ELF-1 (cell line): ENCODE measurements at regions not wholly inside any gene's neighbourhood (a gene's known extent, or its start where the extent isn't known, plus 50 kb on each side); places are given as distances from the start of the nearest gene placed in this dataset.
A peak's percentile ranks its signal among the peaks of the same experiment; 100 is the strongest.
"Not testable (repeated sequence)": the region's sequence is repeated elsewhere in the genome, so short reads cannot be mapped to it uniquely, and the experiment has no call there.

Experiments
- DNase-seq: peaks from one replicate; pipeline ENCODE4 v3.0.0-alpha.2; 2016; ENCODE audit warnings: low read depth, low spot score

DNA sequence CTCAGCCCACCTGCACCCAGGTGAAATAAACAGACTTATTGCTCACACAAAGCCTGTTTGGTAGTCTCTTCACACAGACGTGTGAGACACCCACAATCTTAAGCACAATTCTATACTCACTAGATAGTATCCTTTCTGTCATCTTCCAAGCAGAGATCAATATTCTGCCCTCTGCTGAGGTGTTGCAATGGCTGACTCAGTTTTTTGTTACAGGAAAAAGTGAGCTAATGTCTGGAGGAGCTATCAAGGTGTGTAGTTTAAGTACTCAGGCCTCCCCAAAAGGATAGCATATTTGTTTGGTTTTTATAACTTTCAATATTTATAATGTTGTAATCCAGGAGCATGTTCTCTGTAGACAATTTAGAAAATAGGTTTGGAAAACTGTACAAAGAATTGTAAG lies 775.2 kb upstream of the POU3F4 start:
- DNase-seq: no peak

GRCh38 chrX:82734140-82734539 lies 774.0 kb upstream of the POU3F4 start:
- no peak for DNase-seq

- not testable (repeated sequence) for DNase-seq
Measured at GRCh38 chrX:82738313-82738712, 769.8 kb upstream of the POU3F4 start.

DNA sequence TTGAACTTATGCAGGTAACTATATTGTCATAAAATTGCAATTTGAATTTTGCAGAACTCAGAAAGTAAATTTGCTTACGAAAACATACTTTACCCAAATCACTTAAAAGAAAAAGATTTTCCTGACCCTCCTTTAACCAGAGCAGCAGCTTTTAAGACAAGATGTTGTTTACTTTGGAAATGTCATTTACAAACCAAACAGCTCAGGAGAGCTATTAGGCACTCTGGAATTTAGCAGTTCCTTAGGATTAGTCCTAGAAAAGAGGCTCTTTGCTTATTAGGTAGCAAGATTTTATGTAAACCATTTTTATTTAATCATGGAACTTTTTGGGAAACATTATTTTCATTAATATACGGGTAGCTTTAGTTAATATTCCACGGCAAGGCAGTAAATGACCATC lies 765.7 kb upstream of the POU3F4 start:
- peak; percentile 3 for DNase-seq

- DNase-seq: not testable (repeated sequence)
Measured at GRCh38 chrX:82745725-82746124, 762.4 kb upstream of the POU3F4 start.

DNA sequence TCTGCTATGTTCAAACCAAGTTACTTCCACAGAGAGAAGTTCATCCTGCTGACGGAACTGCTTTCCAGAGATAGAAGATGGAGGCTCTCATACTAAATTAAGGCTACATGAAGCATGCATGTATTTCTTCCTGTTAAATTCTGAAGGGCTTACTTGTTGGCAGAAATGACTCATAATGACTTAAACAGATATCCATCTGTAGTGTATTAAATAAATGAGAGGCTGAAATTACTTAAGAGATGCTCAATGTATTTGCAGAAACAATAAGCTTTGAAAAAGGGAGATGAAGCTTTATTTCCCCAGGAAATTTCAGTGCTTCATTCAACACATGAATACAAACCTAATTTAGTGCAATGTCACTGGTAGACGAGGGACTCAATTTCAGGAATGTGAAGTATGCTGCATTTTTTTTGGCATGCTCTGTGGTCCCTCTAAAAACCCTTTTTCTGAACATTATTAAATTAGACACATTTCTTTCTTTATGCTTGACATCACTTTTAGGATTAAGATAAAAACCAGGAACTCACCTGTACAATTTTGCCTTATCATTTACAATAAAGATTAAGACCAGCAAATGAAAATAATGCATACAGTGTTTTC lies 759.1 kb upstream of the POU3F4 start:
- no peak for DNase-seq

DNA sequence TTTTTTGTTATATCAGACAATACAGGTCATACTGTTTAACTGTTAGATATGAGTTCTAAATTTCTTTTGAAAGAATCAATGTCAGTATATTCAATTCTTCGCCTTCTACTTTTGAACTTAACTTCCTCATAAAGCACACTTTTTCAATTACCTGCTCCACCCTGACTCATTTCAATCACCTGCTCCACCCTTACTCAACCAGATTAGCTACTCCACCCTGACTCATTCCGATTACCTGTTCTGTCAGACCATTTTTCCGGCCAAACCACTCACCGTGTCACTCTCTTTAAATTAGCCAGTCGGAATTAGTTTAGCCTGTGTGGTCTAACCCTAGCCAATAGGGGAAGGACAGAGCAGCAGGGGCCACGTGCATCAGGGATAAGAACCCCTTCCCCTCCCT lies 751.8 kb upstream of the POU3F4 start:
- DNase-seq: no peak

DNA sequence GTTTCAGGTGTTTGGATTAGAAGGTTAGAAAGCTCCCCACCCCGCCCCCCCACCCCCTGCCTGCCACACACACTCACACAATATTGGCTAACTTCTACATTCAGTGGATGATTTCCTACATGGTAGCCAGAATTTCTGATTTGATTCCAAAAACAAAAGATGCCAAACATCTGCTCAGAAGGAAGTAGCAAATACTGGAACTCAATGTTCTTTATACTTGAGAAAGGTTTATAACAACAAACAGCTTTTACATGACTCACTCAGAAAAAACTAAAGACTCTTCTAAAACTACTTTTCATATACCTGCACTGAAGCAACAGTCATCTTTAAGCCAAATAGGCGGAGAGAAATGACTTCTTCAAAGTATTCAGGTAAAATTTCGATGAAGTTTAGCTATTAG lies 750.5 kb upstream of the POU3F4 start:
- no peak for DNase-seq

DNA sequence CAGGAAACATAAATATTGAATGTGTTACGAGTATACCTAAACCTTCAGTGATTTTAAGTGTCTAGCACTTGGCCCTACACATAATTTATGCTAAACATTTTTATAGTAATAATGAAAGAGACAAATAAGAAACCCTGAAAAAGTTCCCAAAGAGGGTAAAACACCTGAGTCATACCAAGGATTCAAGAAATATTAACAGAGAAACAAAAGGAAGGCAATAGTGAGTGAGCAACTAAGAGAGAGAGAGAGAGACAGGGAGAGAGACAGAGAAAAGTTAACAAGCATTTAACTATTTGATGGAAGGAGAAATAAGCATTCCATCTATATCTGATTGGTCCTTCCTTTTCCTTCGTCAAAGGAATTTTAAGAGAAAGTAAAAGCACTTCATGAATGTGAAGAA lies 743.6 kb upstream of the POU3F4 start:
- DNase-seq: no peak

DNA sequence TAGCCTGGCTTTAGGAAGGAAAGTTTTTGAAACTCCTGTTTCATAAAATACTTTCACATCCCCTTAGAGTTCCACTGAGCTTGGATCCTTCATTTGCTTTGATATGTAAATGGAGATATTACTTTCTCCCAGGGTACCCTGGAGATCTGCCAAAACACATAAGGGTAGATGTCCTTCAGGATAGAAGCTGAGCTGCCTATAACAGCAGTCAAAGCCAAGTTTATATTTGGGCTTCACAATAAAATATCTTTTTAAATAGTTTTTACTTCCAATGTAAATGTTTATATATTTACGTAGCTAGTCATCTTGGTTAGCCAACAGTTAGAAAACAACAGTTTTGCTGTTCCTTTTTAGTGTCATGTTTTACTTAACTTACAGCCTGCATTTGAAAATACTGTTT lies 742.3 kb upstream of the POU3F4 start:
- DNase-seq: no peak

DNA sequence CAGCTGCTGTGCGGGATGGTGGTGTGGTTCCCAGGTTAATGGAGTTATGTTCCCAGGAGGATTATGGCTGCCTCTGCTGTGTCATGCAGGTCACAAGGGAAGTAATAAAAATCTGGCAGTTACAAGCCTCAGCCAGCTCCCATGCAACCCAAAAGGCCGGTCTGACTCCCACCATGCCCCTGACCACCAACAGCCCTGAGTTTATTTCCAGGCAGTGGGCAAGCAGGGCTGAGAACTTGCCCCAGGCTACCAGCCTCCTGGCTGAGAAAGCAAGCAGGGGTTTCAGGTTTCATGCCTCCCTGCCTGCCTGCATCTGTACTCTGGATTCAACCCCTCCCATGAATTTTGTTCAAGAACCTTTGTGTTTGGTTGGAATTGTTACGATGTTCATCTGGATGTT lies 732.7 kb upstream of the POU3F4 start:
- DNase-seq: peak; percentile 71

- no peak for DNase-seq
Measured at GRCh38 chrX:82782014-82782413, 726.1 kb upstream of the POU3F4 start.

DNA sequence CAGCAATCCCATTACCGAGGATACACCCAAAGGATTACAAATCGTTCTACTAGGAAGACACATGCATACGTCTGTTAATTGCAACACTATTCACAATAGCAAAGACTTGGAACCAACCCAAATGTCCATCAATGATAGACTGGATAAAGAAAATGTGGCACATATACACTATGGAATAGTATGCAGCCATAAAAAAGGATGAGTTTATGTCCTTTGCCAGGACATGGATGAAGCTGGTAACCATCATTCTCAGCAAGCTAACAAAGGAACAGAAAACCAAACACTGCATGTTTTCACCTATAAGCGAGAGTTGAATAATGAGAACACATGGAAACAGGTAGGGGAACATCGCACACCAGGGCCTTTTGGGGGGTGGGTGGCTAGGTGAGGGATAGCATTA lies 695.2 kb upstream of the POU3F4 start:
- not testable (repeated sequence) for DNase-seq

GRCh38 chrX:82813671-82814078 lies 694.4 kb upstream of the POU3F4 start:
- peak; percentile 61 for DNase-seq

- DNase-seq: no peak
Measured at GRCh38 chrX:82816001-82816400, 692.1 kb upstream of the POU3F4 start.

- DNase-seq: no peak
Measured at GRCh38 chrX:82816562-82816961, 691.5 kb upstream of the POU3F4 start.

GRCh38 chrX:82842286-82842685 lies 665.8 kb upstream of the POU3F4 start:
- no peak for DNase-seq

- no peak for DNase-seq
Measured at GRCh38 chrX:82848111-82848510, 660.0 kb upstream of the POU3F4 start.
